GM12878 (cell line): ENCODE measurements at regions not wholly inside any gene's neighbourhood (a gene's known extent, or its start where the extent isn't known, plus 50 kb on each side); places are given as distances from the start of the nearest gene placed in this dataset.

Experiments
- CTCF ChIP-seq, 3 experiments: IDR thresholded peaks in 2 of 3; conservative IDR thresholded peaks in 1 of 3; 2 replicates each; pipeline ENCODE4 v1.5.1; 2011; ENCODE audit warnings: low read depth in 3 of 3, low read length in 3 of 3, mild to moderate bottlenecking in 3 of 3, control low read depth in 2 of 3, moderate library complexity in 2 of 3, inconsistent platforms in 1 of 3, mixed read lengths in 1 of 3; ENCODE audit not compliant: control insufficient read depth in 2 of 3, insufficient read depth in 1 of 3; ENCODE audit errors: extremely low read depth in 1 of 3
- DPF2 ChIP-seq: fragments of 450-650 bp; IDR thresholded peaks from 2 replicates; pipeline ENCODE4 v1.6.1; 2017; ENCODE audit warnings: mild to moderate bottlenecking
- HDAC6 ChIP-seq: fragments of 200-600 bp; sonication (generic); IDR thresholded peaks from one replicate; pipeline ENCODE4 v1.8.0; 2017; ENCODE audit warnings: antibody characterized with exemption; ENCODE audit not compliant: unreplicated experiment
- NFIC ChIP-seq: IDR thresholded peaks from 2 replicates; pipeline ENCODE4 v1.6.1; 2012; ENCODE audit warnings: low read depth, mild to moderate bottlenecking, inconsistent platforms, low read length, moderate library complexity
- POLR2A ChIP-seq: IDR thresholded peaks from 2 replicates; pipeline ENCODE4 v1.6.1; 2011; ENCODE audit warnings: low read depth, mild to moderate bottlenecking, low read length
- POLR2AphosphoS5 ChIP-seq: IDR thresholded peaks from 2 replicates; pipeline ENCODE4 v1.6.1; 2011; ENCODE audit warnings: mild to moderate bottlenecking, low read length, inconsistent platforms
- RCOR1 ChIP-seq: conservative IDR thresholded peaks from 2 replicates; pipeline ENCODE4 v1.6.1; 2012; ENCODE audit warnings: low read depth, low read length, improper control_type of control experiment
- REST ChIP-seq: IDR thresholded peaks from 2 replicates; pipeline ENCODE4 v1.6.1; 2012; ENCODE audit warnings: mild to moderate bottlenecking, low read depth, low read length
- SMC3 ChIP-seq: IDR thresholded peaks from 2 replicates; pipeline ENCODE4 v1.6.1; 2011; ENCODE audit warnings: low read length, improper control_type of control experiment, borderline replicate concordance

- TF ChIP-seq POLR2AphosphoS5 (no peak), REST (no peak), CTCF (IDR thresholded peaks at IDR 0.05 in 2 of 3, conservative IDR thresholded peaks at IDR 0.05 in 1 of 3; ENCODE audit: control insufficient read depth in 2 of 3, extremely low read depth in 1 of 3, insufficient read depth in 1 of 3, low read depth in 3 of 3, low read length in 3 of 3) (no peak), NFIC (no peak), RCOR1 (no peak), SMC3 (no peak), DPF2 (no peak), POLR2A (no peak), HDAC6 (no peak)
Observed at GRCh38 chr20:53890443-53891305, 179.7 kb downstream of the BCAS1 start.
